Hematopoietic multipotent progenitor cell treated with erythropoietin and hydrocortisone succinate and interleukin-3 and kit ligand, for 6 days (in vitro differentiated cells): ENCODE measurements at regions not wholly inside any gene's neighbourhood (a gene's known extent, or its start where the extent isn't known, plus 50 kb on each side); places are given as distances from the start of the nearest gene placed in this dataset.
"Not testable (repeated sequence)": the region's sequence is repeated elsewhere in the genome, so short reads cannot be mapped to it uniquely, and the experiment has no call there.

Experiments used
- DNase-seq: peaks from one replicate; pipeline ENCODE4 v3.0.0-alpha.2; 2015

GRCh38 chr10:118805146-118805545 lies 50.4 kb upstream of the CACUL1 start:
- DNase-seq = no peak

GRCh38 chr10:118807512-118808305 lies 52.9 kb upstream of the CACUL1 start:
- DNase-seq = no peak

GRCh38 chr10:118808601-118809356 lies 54.0 kb upstream of the CACUL1 start:
- DNase-seq = no peak

GRCh38 chr10:118809357-118810220 lies 54.8 kb upstream of the CACUL1 start:
- no peak for DNase-seq

- DNase-seq = no peak
These were observed 56.2 kb upstream of the CACUL1 start for GRCh38 chr10:118810796-118811505.

GRCh38 chr10:118811675-118812392 lies 57.1 kb upstream of the CACUL1 start:
- DNase-seq = no peak

GRCh38 chr10:118812393-118812740 lies 57.6 kb upstream of the CACUL1 start:
- no peak for DNase-seq

GRCh38 chr10:118813001-118813400 lies 58.2 kb upstream of the CACUL1 start:
- not testable (repeated sequence) for DNase-seq

- DNase-seq = no peak
These were observed 61.9 kb upstream of the CACUL1 start for GRCh38 chr10:118816471-118817168.

- DNase-seq = no peak
These were observed 62.7 kb upstream of the CACUL1 start for GRCh38 chr10:118817328-118818068.

GRCh38 chr10:118818621-118819221 lies 64.0 kb upstream of the CACUL1 start:
- no peak for DNase-seq

- DNase-seq = no peak
These were observed 65.8 kb upstream of the CACUL1 start for GRCh38 chr10:118820326-118821116.

GRCh38 chr10:118823256-118823907 lies 68.6 kb upstream of the CACUL1 start:
- DNase-seq = no peak

GRCh38 chr10:118827053-118827452 lies 72.3 kb upstream of the CACUL1 start:
- DNase-seq = peak; percentile 21

- DNase-seq = peak; percentile 8
These were observed 72.8 kb upstream of the CACUL1 start for GRCh38 chr10:118827466-118828155.

- peak; percentile 8 for DNase-seq
These were observed 77.5 kb upstream of the CACUL1 start for GRCh38 chr10:118832241-118832651.

GRCh38 chr10:118834370-118834769 lies 79.6 kb upstream of the CACUL1 start:
- not testable (repeated sequence) for DNase-seq
